SHP77 treated with DMSO at 0.1 percent for 48 hours (cell line): ENCODE measurements at regions not wholly inside any gene's neighbourhood (a gene's known extent, or its start where the extent isn't known, plus 50 kb on each side); places are given as distances from the start of the nearest gene placed in this dataset.
"Not testable (repeated sequence)": the region's sequence is repeated elsewhere in the genome, so short reads cannot be mapped to it uniquely, and the experiment has no call there.

Experiments used
- DNase-seq: peaks from one replicate; lab custom pipeline; 2025; lab: John Stamatoyannopoulos, UW

DNA sequence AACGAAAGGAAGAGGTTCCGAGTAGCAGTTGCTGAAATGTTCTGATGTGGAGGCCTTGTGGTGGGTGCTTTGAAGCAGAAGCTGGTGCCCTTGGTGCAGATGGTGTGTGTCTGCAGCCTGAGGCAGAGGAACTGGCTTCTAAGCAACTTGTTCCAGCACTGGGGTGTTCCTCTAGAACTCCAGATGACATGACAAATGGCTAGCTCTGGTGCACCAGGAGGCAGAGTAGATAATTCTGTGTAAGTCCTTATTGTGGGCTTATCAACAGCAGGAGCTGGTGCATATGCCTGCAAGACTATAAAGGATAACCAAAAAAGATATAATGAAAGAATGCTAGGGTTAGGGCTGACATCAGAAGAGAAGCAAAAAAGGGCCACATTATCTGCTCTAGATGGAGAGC lies 76.5 kb downstream of the ARL5B start:
- DNase-seq = no peak

DNA sequence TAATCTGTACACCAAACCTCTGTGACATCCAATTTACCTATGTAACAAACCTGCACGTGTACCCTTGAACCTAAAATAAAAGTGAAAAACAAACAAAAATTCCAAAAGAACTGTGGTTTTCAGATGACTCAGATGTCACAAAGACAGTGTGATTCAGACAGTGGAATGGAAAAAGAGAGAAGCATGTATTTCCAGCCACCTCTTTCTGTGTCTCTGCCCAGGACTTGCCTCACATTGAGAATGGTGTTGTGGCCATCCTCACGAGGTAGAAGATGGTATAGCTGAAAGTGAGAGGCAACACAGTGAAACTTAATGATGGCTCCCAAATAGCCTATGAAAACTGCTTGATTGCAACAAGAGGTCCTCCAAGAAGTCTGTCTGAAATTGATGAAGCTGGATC lies 78.0 kb downstream of the ARL5B start:
- DNase-seq = no peak

DNA sequence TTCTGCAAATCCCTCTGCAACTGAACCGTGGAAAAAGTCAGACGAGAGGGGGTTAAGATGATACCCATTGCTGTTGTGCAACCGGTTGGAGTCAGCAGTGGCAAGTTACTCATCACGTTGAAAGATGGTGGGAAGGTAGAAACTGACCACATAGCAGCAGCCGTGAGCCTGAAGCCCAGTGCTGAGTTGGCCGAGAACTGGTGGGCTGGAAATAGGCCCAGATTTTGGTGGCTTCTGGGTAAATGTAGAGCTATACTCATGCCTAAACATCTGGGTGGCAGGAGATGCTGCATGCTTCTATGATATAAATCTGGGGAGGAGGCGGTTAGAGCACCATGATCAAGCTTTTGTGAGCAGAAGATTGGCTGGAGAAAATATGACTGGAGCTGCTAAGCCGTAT lies 78.6 kb downstream of the ARL5B start:
- DNase-seq = no peak

GRCh38 chr10:18738835-18739234 lies 79.6 kb downstream of the ARL5B start:
- no peak for DNase-seq

DNA sequence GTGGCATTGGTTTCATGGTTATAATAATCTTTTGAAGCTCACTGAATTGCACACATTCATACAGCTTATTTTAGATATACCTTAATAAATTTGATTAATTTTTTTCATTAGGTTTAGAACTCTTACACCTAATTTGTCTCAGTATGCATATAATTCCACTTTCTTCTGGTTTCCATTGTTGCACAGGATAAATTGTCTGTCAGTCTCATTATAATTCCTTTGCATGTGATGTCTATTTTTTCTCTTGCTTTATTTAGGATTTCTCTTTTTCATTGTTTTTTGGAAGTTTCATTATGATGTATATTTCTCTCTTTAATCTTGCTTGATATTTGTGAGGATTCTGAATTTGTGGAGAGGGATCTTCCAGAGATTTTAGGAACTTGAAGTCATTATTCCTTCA lies 84.7 kb downstream of the ARL5B start:
- no peak for DNase-seq

DNA sequence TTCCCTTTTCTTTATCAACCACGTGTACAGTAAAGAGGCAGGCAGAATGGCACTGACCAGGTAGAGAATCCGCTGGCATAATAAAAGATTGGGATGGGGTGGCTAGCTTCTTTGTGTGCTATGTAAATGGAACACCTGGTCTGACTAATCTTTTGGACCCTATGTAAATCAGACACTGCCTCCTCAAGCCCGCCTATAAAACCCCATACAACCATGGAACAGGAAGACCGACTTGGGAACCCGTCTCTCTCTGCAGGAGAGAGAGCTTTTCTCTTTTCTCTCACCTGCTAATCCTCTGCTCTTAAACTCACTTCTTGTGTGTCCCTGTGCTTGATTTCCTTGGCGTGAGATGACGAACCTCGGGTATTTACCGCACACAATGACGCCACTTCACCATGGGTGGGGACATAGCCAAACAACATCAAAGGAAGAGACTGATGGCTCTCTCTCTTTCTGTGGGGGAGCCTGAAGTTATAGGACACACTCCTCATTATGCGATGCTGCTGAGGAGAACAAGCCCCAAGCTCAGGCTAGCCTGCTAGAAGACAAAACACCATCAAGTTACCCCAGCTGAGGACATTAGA lies 94.2 kb downstream of the ARL5B start:
- DNase-seq = no peak

- no peak for DNase-seq
Observed at GRCh38 chr10:18759575-18759974, 100.3 kb downstream of the ARL5B start.

GRCh38 chr10:18760836-18761235 lies 101.6 kb downstream of the ARL5B start:
- DNase-seq = no peak

DNA sequence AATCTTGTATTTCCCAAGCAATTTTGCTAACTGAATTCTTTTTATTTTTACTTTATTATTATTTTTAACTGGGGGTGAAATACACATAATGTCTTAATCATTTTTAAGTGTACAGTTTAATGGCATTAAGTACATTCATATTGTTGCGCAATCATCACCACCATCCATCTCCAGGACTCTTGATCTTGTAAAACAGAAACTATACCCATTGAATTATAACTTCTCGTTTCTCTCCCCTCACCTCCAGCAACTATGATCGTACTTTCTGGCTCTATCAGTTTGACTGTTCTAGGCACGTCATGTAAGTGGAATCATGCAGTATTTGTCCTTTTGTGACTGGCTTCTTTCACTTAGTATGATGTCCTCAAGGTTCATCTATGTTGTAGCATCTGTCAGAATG lies 108.8 kb downstream of the ARL5B start:
- DNase-seq = no peak

DNA sequence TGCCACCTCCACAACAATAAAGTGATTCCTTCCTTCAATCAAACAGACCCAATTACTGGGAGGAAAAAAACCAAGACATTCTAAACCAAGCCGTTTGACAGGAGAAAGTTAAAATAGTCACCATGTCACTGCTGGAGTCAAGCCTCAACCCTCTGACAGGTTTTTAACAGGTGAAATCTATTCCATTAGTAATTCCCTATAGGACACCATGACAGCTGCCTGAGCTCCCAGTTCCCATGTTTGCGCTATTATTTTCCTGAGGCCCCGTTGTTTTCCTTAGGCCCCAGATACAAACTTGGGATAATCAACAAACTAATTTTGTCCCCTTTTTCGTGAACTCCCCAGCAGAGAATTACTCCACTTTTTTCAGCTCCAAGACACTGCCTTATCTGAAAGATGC lies 113.9 kb downstream of the ARL5B start:
- DNase-seq = no peak

DNA sequence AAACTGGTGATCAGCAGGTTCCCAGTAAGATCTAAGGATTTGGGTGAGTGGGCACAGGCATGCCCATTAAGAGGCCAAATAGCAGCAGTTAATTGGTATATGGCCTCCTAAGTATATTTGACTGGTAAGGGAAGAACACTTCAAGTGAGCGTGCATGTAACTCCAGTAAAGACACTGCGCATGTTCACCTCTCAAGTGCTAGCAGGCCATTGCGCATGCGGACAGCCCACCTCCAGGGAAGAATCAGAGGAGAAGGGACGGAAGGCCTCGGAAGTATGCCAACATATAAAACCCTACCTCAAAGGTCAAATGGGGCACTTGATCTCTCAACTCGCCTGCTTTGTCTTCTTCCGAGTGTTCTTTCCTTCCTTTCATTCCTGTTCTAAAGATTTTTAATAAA lies 118.0 kb downstream of the ARL5B start:
- no peak for DNase-seq

GRCh38 chr10:18786478-18786877 lies 127.2 kb downstream of the ARL5B start:
- no peak for DNase-seq

DNA sequence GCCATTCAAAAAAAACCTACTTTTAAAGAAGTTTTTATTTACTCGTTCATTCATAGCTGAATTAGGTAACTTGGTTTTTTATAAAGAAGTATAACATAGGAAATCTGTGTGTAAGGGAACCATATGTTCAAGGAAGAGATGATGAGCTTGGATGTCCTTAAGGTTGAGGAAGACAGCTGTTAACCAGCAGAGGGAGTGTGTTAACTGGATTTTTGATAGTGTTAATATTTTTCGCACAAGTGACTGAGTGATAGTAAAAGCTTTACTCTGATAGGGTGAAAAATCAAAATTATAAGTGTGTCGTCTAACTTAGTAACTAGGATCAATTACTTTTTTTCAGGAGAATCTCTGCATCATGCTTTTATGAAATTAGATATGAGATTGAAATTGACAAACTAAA lies 134.7 kb downstream of the ARL5B start:
- peak; percentile 7 for DNase-seq

DNA sequence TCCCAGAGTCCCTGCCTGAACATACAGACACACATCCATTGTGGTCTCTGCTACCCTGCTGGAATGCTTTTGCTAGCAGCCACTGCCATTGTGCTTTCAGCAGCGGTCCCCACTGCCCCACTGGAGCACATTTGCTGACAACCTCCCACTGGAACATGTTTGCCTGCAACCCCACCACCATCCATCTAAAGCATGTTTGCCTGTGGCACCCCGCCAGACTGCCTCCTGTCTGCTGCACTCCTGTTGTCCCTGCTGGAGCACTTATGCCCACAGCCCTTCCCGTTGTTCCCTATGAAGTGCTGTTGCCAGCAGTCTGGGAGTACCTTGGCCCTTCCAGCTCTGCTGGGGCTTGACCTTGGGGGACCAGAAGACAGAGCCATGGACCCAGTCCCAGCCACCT lies 136.3 kb downstream of the ARL5B start:
- no peak for DNase-seq

GRCh38 chr10:18797286-18797685 lies 138.1 kb downstream of the ARL5B start:
- no peak for DNase-seq

DNA sequence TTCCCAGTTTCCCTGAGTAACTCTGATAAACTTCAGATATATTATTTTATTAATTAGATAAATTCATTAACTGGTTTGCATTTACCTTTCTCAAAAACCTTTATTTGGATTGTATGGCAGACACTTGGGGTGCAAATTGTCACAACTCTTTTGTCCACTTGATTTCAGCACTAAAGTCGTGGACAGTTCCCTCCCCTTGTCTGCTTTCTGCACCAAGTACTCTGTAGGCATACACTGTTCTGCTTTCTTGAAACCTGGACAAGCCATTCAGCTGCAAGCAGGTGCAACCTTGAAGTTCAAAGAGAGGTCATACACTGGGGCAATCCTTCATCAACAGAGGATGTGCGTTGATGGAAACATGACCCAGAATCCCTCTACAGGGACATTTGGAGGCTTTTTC lies 162.9 kb downstream of the ARL5B start:
- no peak for DNase-seq

DNA sequence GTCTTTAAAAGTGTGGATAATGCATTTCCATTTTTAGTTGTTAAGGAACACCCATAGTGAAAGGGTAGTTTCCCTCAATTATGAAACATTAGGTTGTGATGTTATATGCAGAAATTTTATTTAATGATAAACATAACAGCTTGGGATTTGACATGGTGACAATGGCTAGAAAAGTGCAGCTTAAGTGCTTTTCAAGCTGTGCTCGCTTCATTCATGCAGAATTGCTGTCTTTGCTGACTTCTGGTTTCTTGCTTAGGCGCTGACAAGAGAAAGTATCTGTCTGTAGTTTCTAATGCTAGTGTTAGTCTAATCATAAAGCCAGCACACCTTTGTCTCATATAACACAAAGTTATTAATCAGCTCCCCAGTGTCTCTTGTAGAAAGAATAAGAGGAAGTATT lies 170.0 kb downstream of the ARL5B start:
- no peak for DNase-seq

DNA sequence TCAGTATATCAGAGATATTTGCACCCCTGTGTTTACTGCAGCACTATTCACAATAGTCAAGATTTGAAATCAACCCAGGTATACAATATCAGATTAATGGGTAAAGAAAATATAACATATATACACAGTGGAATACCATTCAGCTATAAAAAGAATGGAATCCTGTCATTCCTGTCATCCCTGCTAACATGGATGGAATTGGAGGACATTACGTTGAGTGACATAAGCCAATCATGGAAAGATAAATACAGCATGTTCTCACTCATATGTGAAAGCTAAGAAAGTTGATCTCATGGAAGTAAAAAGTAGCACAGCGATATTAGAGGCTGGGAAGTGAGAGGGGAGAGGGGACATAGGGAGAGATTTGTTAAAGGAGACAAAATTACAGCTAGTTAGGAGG lies 171.0 kb downstream of the ARL5B start:
- DNase-seq = no peak

DNA sequence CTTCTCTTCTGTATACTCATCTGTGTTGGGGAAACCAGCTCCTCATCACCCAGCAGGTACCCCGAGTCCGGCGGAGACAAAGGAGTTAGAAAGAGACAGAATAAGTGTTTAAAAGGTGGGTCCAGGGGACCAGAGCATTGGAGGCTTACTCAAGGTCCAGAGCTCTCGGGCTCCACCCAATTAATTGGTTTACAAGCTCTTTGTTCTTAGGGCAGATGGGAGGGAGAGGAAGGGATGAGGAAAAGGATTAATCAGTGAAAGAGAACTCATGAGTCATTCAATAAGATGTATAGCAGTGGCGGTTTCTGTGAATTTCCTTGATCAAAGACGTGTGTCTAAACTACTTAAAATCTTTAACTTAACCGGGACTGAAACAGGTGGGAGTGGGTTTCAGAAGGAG lies 192.0 kb upstream of the MALRD1 start:
- DNase-seq = not testable (repeated sequence)

DNA sequence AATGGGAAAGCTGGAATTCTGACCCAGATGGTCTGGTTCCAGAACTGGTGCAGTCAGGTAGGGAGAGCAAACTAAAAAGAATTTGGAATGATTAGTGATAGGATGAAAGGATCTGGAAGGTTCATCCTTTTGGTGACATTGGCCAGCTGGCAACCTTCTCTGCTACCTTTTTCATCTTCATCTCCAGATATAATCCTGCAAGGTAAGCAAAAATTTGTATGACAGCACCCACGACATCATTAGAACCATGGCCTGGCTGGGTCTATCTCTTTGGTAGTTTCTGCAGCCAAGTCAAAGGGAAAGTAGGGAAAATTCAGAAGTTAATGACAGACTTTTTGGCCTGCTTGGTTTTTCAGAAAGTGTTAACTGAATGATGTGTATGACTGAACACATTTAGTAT lies 188.9 kb upstream of the MALRD1 start:
- no peak for DNase-seq

- DNase-seq = no peak
Observed at GRCh38 chr10:18860186-18860585, 188.4 kb upstream of the MALRD1 start.

- no peak for DNase-seq
Observed at GRCh38 chr10:18860631-18861240, 187.9 kb upstream of the MALRD1 start.

DNA sequence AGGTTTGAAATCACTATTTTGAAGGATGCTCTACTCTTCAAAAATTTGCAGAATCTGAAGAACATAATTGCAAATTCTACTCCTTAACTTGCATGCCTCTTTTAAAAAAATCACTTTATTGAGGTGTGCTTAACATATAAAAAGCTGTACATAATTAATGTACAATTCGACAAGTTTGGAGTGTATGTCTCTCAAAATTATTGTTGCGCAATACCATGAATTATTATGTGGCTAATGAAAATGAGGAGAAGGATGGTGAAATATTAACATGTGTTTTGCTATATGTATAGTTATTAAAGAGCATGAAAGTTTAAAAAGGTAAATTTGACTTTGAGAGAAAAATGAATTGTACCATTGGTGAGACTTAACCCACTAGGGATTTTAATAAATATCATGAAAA lies 187.2 kb upstream of the MALRD1 start:
- DNase-seq = no peak

DNA sequence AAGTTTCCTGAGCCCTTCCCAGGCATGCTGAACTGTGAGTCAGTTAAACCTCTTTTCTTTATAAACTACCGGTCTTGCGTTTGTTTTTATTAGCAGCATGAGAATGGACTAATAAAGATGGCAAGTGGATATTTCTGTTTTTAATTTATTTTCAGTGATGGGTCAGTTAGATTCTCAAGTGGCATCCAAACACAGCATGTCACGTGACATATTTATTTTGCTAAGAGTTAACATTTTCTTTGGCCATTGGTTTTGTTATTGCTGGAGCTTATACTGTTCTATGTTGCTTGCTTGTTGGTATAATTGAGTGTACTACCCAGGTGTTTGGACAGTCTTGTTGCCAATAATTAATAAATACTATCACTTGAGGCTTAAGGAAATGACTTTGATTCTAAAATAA lies 181.7 kb upstream of the MALRD1 start:
- DNase-seq = no peak

- DNase-seq = no peak
Observed at GRCh38 chr10:18868919-18869318, 179.7 kb upstream of the MALRD1 start.
